HepG2 (cell line): ENCODE measurements at regions not wholly inside any gene's neighbourhood (a gene's known extent, or its start where the extent isn't known, plus 50 kb on each side); places are given as distances from the start of the nearest gene placed in this dataset.

ENCODE experiments used
- ATAC-seq: fragments of 200-7000 bp; cut with Tn5 transposase; 3 replicates; pipeline ENCODE4 v1.9.1; 2020; ENCODE audit warnings: mild to moderate bottlenecking, moderate library complexity
- BruUV-seq: library from RNA; stranded (reverse); fragments of 400-500 nt; replicated peaks from 2 replicates; lab custom pipeline; 2021; lab: Mats Ljungman, UMichigan
- CTCF ChIA-PET: fragments of 300-600 bp; formaldehyde crosslinking; extraction: SDS; loops from one replicate; lab custom pipeline; 2021; ENCODE audit warnings: low total read pairs, inconsistent platforms, low intra/inter-chr PET ratio; lab: Yijun Ruan, JAX
- POLR2A ChIA-PET: fragments of 350-600 bp; sonication (Branson Sonifier 250); formaldehyde crosslinking; loops from one replicate; lab custom pipeline; 2020; ENCODE audit warnings: antibody characterized with exemption, inconsistent platforms; lab: Yijun Ruan, JAX
- DNase-seq: peaks from one replicate; pipeline ENCODE4 v3.0.0-alpha.2; 2015; ENCODE audit warnings: low spot score
- FAIRE-seq: peaks from 3 replicates; lab custom pipeline; 2011; peaks lifted over from hg19 to GRCh38; lab: Jason Lieb, UNC
- H2AFZ ChIP-seq: one replicate; pipeline ENCODE4 v1.6.1; 2011; ENCODE audit warnings: low read length, inconsistent platforms
- H3K27ac ChIP-seq: fragments of 300-600 bp; 3 replicates; pipeline ENCODE4 v1.8.0; 2011; ENCODE audit warnings: mixed run types, mild to moderate bottlenecking, mixed read lengths, low read length, inconsistent platforms; ENCODE audit not compliant: insufficient read depth; ENCODE audit errors: extremely low read length
- H3K27me3 ChIP-seq, 2 experiments: fragments of 200-600 bp in 1 of 2; 2 replicates in 1 of 2; 3 replicates in 1 of 2; pipeline versions ENCODE4 v1.6.0 to v1.8.0; 2011; ENCODE audit warnings: low read length in 2 of 2, mild to moderate bottlenecking in 2 of 2, moderate library complexity in 2 of 2, inconsistent platforms in 1 of 2; ENCODE audit not compliant: insufficient read depth in 2 of 2, control insufficient read depth in 1 of 2
- H3K36me3 ChIP-seq, 2 experiments: fragments of 200-600 bp in 1 of 2; replicated peaks in 1 of 2; 2 replicates in 1 of 2; 3 replicates in 1 of 2; pipeline versions ENCODE4 v1.5.1 to v1.8.0; 2011; ENCODE audit warnings: low read length in 2 of 2, inconsistent platforms in 1 of 2; ENCODE audit not compliant: insufficient read depth in 2 of 2, control insufficient read depth in 1 of 2
- H3K4me1 ChIP-seq: 2 replicates; pipeline ENCODE4 v1.5.1; 2012; ENCODE audit warnings: low read length, inconsistent platforms; ENCODE audit not compliant: insufficient read depth
- H3K4me2 ChIP-seq: 2 replicates; pipeline ENCODE4 v1.6.0; 2011; ENCODE audit warnings: low read depth, low read length, inconsistent platforms
- H3K4me3 ChIP-seq, 3 experiments: fragments of 200-600 bp in 1 of 3; sonication (generic), shearing (Covaris generic) in 1 of 3; replicated peaks in 1 of 3; 2 replicates each; pipeline ENCODE4 v1.5.1; 2011 to 2016; ENCODE audit warnings: low read length in 3 of 3, inconsistent platforms in 2 of 3, low read depth in 2 of 3, mild to moderate bottlenecking in 2 of 3, control low read depth in 1 of 3, mixed read lengths in 1 of 3; ENCODE audit not compliant: insufficient read depth in 1 of 3
- H3K79me2 ChIP-seq: one replicate; pipeline ENCODE4 v1.6.1; 2011; ENCODE audit warnings: low read length, inconsistent platforms; ENCODE audit not compliant: insufficient read depth
- H3K9ac ChIP-seq: 2 replicates; pipeline ENCODE4 v1.6.0; 2011; ENCODE audit warnings: mild to moderate bottlenecking, low read depth, low read length, inconsistent platforms; ENCODE audit not compliant: insufficient read depth
- H3K9me3 ChIP-seq: 2 replicates; pipeline ENCODE4 v1.5.1; 2012; ENCODE audit warnings: mild to moderate bottlenecking, low read length
- H4K20me1 ChIP-seq: 2 replicates; pipeline ENCODE4 v1.6.0; 2011; ENCODE audit warnings: inconsistent platforms, mild to moderate bottlenecking, low read length, moderate library complexity; ENCODE audit not compliant: insufficient read depth
- HMG20B ChIP-seq: conservative IDR thresholded peaks from 2 replicates; pipeline ENCODE4 v1.6.1; 2016; ENCODE audit warnings: missing genetic modification reagents, missing compliant biosample characterization
- MBNL3 ChIP-seq: fragments of 250-450 bp; sonication (Bioruptor Pico); conservative IDR thresholded peaks from 2 replicates; pipeline ENCODE4 v1.8.0; 2022; ENCODE audit warnings: mild to moderate bottlenecking, inconsistent platforms
- MLX ChIP-seq: IDR thresholded peaks from 2 replicates; pipeline ENCODE4 v1.6.1; 2016
- MZF1 ChIP-seq: sonication (generic); formaldehyde crosslinking; IDR thresholded peaks from 2 replicates; pipeline ENCODE4 v1.8.1; 2023; ENCODE audit warnings: mild to moderate bottlenecking, missing genetic modification reagents, borderline replicate concordance
- NFYB ChIP-seq: sonication (generic); formaldehyde crosslinking; IDR thresholded peaks from 2 replicates; pipeline ENCODE4 v1.4.0; 2020; ENCODE audit warnings: missing genetic modification reagents
- NKX3-1 ChIP-seq: sonication (generic); formaldehyde crosslinking; IDR thresholded peaks from 2 replicates; pipeline ENCODE4 v1.5.0; 2020; ENCODE audit warnings: missing genetic modification reagents
- PRMT3 ChIP-seq: sonication (generic); formaldehyde crosslinking; IDR thresholded peaks from 2 replicates; pipeline ENCODE4 v1.8.1; 2022; ENCODE audit warnings: low read depth, mild to moderate bottlenecking, moderate library complexity, missing genetic modification reagents, borderline replicate concordance
- SCMH1 ChIP-seq: sonication (generic); formaldehyde crosslinking; IDR thresholded peaks from 2 replicates; pipeline ENCODE4 v1.9.0; 2021; ENCODE audit warnings: missing genetic modification reagents, mild to moderate bottlenecking, borderline replicate concordance
- TGIF2 ChIP-seq: IDR thresholded peaks from 2 replicates; pipeline ENCODE4 v1.6.1; 2016; ENCODE audit warnings: control low read depth, missing compliant biosample characterization
- ZHX2 ChIP-seq, 2 experiments: sonication (generic) in 1 of 2; formaldehyde crosslinking in 1 of 2; IDR thresholded peaks; 2 replicates each; pipeline versions ENCODE4 v1.6.1 to v1.9.0; 2014 to 2022; ENCODE audit warnings: antibody characterized with exemption in 1 of 2, borderline replicate concordance in 1 of 2, inconsistent platforms in 1 of 2, low read depth in 1 of 2, missing genetic modification reagents in 1 of 2
- ZKSCAN1 ChIP-seq: fragments of 150-350 bp; IDR thresholded peaks from 2 replicates; pipeline ENCODE4 v1.6.1; 2014; ENCODE audit warnings: low read length
- ZNF225 ChIP-seq: sonication (generic); formaldehyde crosslinking; IDR thresholded peaks from 2 replicates; pipeline ENCODE4 v1.4.0; 2020; ENCODE audit warnings: mild to moderate bottlenecking, missing genetic modification reagents
- ZNF724P ChIP-seq: sonication (generic); formaldehyde crosslinking; IDR thresholded peaks from 2 replicates; pipeline ENCODE4 v1.8.0; 2022; ENCODE audit warnings: missing genetic modification reagents, borderline replicate concordance
- WGBS: methylation state at CpG from one replicate; pipeline ENCODE4 v1.1.6; 2017; ENCODE audit warnings: low lambda C conversion rate; 5-methylcytosine and 5-hydroxymethylcytosine counted together
- in situ Hi-C: cut with HindIII; loops from 2 replicates; pipeline ENCODE4 v1.10.0; 2017; ENCODE audit warnings: low pct_unique_long_range_greater_than_20kb; ENCODE audit not compliant: extremely low pct_ligation_motif_present
- intact Hi-C: fragments of 100-400 bp; cut with micrococcal nuclease; formaldehyde crosslinking; loops from one replicate; pipeline ENCODE4 v1.10.0; 2022; ENCODE audit not compliant: unreplicated experiment

- no peak for TF ChIP-seq MLX (CRISPR knock-in tag)
- TF ChIP-seq TGIF2 = no peak
- TF ChIP-seq MBNL3 = no peak
- TF ChIP-seq NFYB (CRISPR knock-in tag) = no peak
- TF ChIP-seq ZNF225 (CRISPR knock-in tag) = no peak
These were observed 434.9 kb upstream of the KLF6 start (continued) for GRCh38 chr10:4219901-4220300.

DNA sequence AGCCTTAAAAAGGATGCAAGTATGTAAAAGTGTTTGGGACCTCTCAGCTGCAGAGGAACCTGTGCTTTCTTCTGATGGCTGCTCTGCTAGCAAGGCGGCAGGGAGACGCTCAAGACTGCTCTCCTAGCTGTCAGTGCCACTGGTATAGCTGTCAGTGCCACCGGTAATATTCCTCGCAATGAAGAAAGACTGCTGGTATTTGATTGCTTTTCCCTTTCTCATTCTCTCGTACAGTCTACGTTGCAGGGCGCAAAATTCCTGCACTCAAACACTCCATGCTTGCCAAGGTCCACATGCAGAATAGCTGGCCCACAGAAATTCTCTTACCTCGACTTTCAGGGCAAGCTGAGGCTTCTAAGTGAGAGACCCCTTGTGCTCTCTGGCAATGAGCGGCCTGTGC lies 432.6 kb upstream of the KLF6 start:
- CTCF ChIA-PET = no interaction called here

More for the DNA sequence above, 432.6 kb upstream of the KLF6 start:
- peaks cover 0 to 9% of the 10 kb centered on the region in 2 experiments; a peak in 2 of 5 replicates for H3K27me3 ChIP-seq
- H3K4me1 ChIP-seq = no peaks in the 10 kb centered on the region
- DNase-seq (no peak), ATAC-seq (no peak), FAIRE-seq (no peak)
- no peak overlapping the region for H2AFZ ChIP-seq
- intact Hi-C loops = no loop called here
- TF ChIP-seq PRMT3 (CRISPR knock-in tag) = no peak
- no peak for TF ChIP-seq ZNF724P (CRISPR knock-in tag)
- no peak for TF ChIP-seq ZKSCAN1
- no peak for TF ChIP-seq SCMH1 (CRISPR knock-in tag)
- no peak for TF ChIP-seq NKX3-1 (CRISPR knock-in tag)
- TF ChIP-seq ZHX2 (IDR thresholded peaks at IDR 0.05; ENCODE audit: low read depth) = no peak
- no peak for TF ChIP-seq ZHX2 (CRISPR knock-in tag; IDR thresholded peaks at IDR 0.05; ENCODE audit: borderline replicate concordance)
- no peak for TF ChIP-seq MZF1 (CRISPR knock-in tag)
- TF ChIP-seq HMG20B (CRISPR knock-in tag) = no peak
- no peaks in the 10 kb centered on the region for H4K20me1 ChIP-seq
- H3K9ac ChIP-seq = no peak overlapping the region
- no peak overlapping the region for H3K27ac ChIP-seq
- H3K4me3 ChIP-seq = no peak overlapping the region
- no peaks in the 10 kb centered on the region for H3K36me3 ChIP-seq
- H3K9me3 ChIP-seq = no peaks in the 10 kb centered on the region
- WGBS = 34% methylated on average over 7 of the region's 9 CpGs
- H3K4me2 ChIP-seq = no peak overlapping the region
- no TSS peak for BruUV-seq
- in situ Hi-C loops = no loop called here
- POLR2A ChIA-PET = no interaction called here
- no peaks in the 10 kb centered on the region for H3K79me2 ChIP-seq
